ENCODE measurements at regions not wholly inside any gene's neighbourhood (a gene's known extent, or its start where the extent isn't known, plus 50 kb on each side); places are given as distances from the start of the nearest gene placed in this dataset.

GRCh38 chr6:14702678-14703077 is 543.2 kb upstream of the JARID2 start:
- TF ChIP-seq, protein P1, sequence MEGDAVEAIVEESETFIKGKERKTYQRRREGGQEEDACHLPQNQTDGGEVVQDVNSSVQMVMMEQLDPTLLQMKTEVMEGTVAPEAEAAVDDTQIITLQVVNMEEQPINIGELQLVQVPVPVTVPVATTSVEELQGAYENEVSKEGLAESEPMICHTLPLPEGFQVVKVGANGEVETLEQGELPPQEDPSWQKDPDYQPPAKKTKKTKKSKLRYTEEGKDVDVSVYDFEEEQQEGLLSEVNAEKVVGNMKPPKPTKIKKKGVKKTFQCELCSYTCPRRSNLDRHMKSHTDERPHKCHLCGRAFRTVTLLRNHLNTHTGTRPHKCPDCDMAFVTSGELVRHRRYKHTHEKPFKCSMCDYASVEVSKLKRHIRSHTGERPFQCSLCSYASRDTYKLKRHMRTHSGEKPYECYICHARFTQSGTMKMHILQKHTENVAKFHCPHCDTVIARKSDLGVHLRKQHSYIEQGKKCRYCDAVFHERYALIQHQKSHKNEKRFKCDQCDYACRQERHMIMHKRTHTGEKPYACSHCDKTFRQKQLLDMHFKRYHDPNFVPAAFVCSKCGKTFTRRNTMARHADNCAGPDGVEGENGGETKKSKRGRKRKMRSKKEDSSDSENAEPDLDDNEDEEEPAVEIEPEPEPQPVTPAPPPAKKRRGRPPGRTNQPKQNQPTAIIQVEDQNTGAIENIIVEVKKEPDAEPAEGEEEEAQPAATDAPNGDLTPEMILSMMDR (IDR thresholded peaks at IDR 0.05; ENCODE audit: insufficient read depth in 1 of 2, low read depth in 1 of 2, low read length in 1 of 2, severe bottlenecking in 1 of 2, unreplicated experiment in 1 of 2) = no peak
- Mint-ChIP-seq H3K36me3 (ENCODE audit: insufficient read depth, unreplicated experiment) (no peaks in the 10 kb centered on the region), H3K9me3 (ENCODE audit: unreplicated experiment) (no peaks in the 10 kb centered on the region), H3K27me3 (ENCODE audit: insufficient read depth, unreplicated experiment) (no peaks in the 10 kb centered on the region), H3K27ac (ENCODE audit: unreplicated experiment) (no peak overlapping the region), H3K4me3 (ENCODE audit: unreplicated experiment) (no peak overlapping the region), H3K4me1 (ENCODE audit: low read depth, unreplicated experiment) (no peaks in the 10 kb centered on the region)
- CTCF ChIA-PET = no interaction called here
- DNase-seq = no peak
- H3K36me3 ChIP-seq (ENCODE audit: control insufficient read depth, insufficient read depth, low read length) = no peaks in the 10 kb centered on the region
- BruUV-seq (replicated peaks) = no TSS peak
- no peaks in the 10 kb centered on the region for H3K27me3 ChIP-seq (replicated peaks; ENCODE audit: control insufficient read depth, insufficient read depth, low read length)
- intact Hi-C loops (cut with micrococcal nuclease; ENCODE audit: unreplicated experiment) = no loop called here
- POLR2A ChIA-PET = no interaction called here
- H3K9me3 ChIP-seq = no peaks in the 10 kb centered on the region
- H3K4me1 ChIP-seq = no peaks in the 10 kb centered on the region
- no peak overlapping the region for H3K4me3 ChIP-seq (ENCODE audit: low read depth, low read length)

- Mint-ChIP-seq H3K36me3 (ENCODE audit: insufficient read depth, unreplicated experiment) (no peaks in the 10 kb centered on the region), H3K27me3 (ENCODE audit: insufficient read depth, unreplicated experiment) (no peaks in the 10 kb centered on the region), H3K4me3 (ENCODE audit: unreplicated experiment) (no peak overlapping the region), H3K27ac (ENCODE audit: unreplicated experiment) (no peak overlapping the region), H3K9me3 (ENCODE audit: unreplicated experiment) (no peaks in the 10 kb centered on the region), H3K4me1 (ENCODE audit: low read depth, unreplicated experiment) (no peaks in the 10 kb centered on the region)
- Histone ChIP-seq H3K4me3 (ENCODE audit: low read depth, low read length) (no peak overlapping the region), H3K36me3 (ENCODE audit: control insufficient read depth, insufficient read depth, low read length) (no peaks in the 10 kb centered on the region), H3K4me1 (no peaks in the 10 kb centered on the region), H3K27me3 (replicated peaks; ENCODE audit: control insufficient read depth, insufficient read depth, low read length) (no peaks in the 10 kb centered on the region), H3K9me3 (no peaks in the 10 kb centered on the region)
- intact Hi-C loops (cut with micrococcal nuclease; ENCODE audit: unreplicated experiment) = no loop called here
- TF ChIP-seq, protein P1 (IDR thresholded peaks at IDR 0.05; ENCODE audit: insufficient read depth in 1 of 2, low read depth in 1 of 2, low read length in 1 of 2, severe bottlenecking in 1 of 2, unreplicated experiment in 1 of 2) = no peak
- POLR2A ChIA-PET = no interaction called here
- CTCF ChIA-PET = no interaction called here
- DNase-seq = no peak
- BruUV-seq (replicated peaks) = no TSS peak
These were observed 542.3 kb upstream of the JARID2 start for GRCh38 chr6:14703586-14703985.

DNA sequence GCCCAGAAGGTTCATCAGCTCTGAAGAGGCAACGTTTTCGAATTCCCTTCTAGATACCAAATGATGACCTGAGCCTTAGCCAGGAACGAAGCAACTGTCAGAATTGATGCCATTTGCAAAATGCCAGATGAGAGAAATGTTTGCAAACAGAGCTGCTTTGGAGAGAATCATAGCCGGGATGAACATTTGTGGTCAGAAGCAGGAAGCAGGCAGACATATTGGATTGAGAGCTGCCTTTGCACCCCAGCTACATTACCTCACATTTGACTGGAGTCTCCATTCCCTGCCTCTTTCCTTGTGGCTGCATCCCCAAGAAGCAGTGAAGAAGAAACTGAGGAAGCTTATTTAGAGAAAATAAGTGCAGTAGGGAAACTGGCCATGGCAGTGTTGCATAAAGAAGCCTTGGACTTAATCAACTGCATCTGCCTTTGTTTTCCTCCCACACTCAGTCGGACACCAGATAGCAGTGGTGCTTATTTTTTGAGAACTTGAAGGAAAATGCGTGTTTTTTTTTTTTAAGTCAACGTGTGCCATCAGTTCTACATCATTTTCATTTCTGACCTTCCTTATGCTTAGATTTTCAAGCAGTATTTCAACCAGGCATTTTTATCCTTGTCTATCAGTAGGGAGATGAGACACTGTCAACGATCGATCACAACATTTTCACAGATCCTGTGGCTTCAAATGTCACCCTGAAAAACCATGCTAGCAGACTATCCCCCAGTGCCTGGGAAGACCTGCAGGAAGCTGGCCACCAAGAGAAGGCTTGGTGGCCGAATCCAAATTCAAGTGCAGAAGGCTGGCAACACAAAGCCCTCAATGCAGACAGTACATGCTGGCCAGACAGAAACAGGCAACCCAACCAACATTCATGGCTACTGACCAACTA is 541.2 kb upstream of the JARID2 start:
- Histone ChIP-seq H3K4me3 (ENCODE audit: low read depth, low read length) (no peak overlapping the region), H3K36me3 (ENCODE audit: control insufficient read depth, insufficient read depth, low read length) (no peaks in the 10 kb centered on the region), H3K4me1 (no peaks in the 10 kb centered on the region), H3K27me3 (replicated peaks; ENCODE audit: control insufficient read depth, insufficient read depth, low read length) (no peaks in the 10 kb centered on the region), H3K9me3 (no peaks in the 10 kb centered on the region)
- ChIA-PET POLR2A (no interaction called here), CTCF (no interaction called here)
- H3K36me3 Mint-ChIP-seq (ENCODE audit: insufficient read depth, unreplicated experiment) = no peaks in the 10 kb centered on the region
- BruUV-seq (replicated peaks) = no TSS peak
- H3K27me3 Mint-ChIP-seq (ENCODE audit: insufficient read depth, unreplicated experiment) = no peaks in the 10 kb centered on the region
- no peaks in the 10 kb centered on the region for H3K9me3 Mint-ChIP-seq (ENCODE audit: unreplicated experiment)
- DNase-seq = no peak
- H3K27ac Mint-ChIP-seq (ENCODE audit: unreplicated experiment) = no peak overlapping the region
- H3K4me3 Mint-ChIP-seq (ENCODE audit: unreplicated experiment) = no peak overlapping the region
- intact Hi-C loops (cut with micrococcal nuclease; ENCODE audit: unreplicated experiment) = no loop called here
- no peaks in the 10 kb centered on the region for H3K4me1 Mint-ChIP-seq (ENCODE audit: low read depth, unreplicated experiment)
- TF ChIP-seq, protein P1 (IDR thresholded peaks at IDR 0.05; ENCODE audit: insufficient read depth in 1 of 2, low read depth in 1 of 2, low read length in 1 of 2, severe bottlenecking in 1 of 2, unreplicated experiment in 1 of 2) = no peak

Data from Caco-2 (cell line).